NOMO-1 (cell line): ENCODE measurements at regions not wholly inside any gene's neighbourhood (a gene's known extent, or its start where the extent isn't known, plus 50 kb on each side); places are given as distances from the start of the nearest gene placed in this dataset.
A peak's percentile ranks its signal among the peaks of the same experiment; 100 is the strongest.

Experiments
- DNase-seq, 2 experiments: peaks; one replicate each; lab custom pipeline; 2025; ENCODE audit not compliant: unreplicated experiment in 2 of 2; lab: John Stamatoyannopoulos, UW

GRCh38 chr12:11946161-11946560 is 124.6 kb upstream of the BCL2L14 start:
- no peak for DNase-seq

DNA sequence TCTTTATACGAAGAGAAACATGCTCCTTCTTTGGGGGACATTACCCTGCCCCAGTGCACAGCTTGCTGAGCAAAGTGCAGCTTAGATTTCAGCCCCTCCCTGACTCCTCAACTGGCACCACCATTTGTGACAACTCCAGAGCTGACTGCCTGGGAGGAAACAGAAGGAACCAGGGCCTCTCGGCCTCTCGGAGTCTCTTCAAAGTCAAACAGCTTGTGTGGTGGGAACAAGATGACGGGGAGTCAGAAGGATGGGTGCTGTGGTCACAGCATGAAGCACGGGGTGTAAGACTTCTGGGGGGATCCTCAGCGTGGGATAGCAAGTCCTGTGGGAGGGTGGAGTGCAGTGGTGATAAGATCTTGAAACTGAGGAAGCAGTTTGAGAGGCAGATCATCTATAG is 123.5 kb upstream of the BCL2L14 start:
- no peak for DNase-seq

DNA sequence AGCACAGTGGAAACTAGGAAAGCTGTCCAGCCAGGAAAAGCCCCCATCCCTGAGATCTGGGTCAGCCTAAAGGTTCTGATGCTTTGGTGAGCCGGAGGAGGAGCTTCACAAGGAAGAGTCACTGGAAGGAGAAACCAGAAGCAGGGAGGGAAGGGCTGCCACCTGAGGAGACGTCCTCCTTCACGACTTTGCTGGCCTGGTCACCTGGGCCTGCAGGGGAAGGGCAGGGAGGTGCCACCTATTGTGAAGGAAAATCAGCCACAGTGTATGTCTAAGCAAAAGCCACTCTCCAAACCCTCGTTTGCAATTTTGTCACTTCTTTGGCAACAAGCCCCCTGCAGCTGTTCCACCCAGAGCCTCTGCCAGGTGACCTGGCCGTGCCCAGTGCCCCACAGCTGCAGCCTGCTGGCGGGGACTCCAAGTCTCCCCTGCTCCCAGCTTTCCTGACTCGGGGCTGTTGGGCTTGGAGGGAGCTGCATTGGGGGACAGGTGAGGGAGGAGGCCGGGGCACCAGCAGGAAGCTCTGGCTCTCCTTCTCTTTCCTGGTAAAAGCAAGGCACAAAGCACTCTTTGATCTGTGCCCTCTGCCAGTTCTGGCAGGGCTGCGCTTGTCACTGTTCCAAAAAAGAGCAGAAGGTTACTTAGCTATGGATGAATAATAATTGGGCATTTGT is 120.9 kb upstream of the BCL2L14 start:
- no peak for DNase-seq

- no peak for DNase-seq
Measured at GRCh38 chr12:11951209-11951608, 119.5 kb upstream of the BCL2L14 start.

DNA sequence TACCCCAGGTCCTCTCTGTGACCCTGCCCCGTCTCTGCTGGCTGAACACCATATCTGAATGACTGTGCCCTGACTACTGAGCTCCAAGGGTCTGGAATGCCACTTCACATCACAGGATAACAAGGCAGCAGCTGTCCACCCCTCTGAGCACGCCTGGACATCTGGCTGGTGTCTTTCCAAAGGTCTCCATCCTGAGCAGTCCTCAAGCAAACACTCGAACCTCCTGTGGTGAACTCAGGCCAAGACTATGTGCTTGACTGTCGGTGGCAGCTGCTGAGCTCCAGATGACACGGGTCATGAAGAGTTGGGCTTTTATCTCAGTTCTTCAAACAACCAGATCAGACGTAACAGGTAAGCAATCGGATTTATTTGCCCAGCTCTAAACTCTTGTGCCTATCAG is 117.2 kb upstream of the BCL2L14 start:
- DNase-seq: no peak

DNA sequence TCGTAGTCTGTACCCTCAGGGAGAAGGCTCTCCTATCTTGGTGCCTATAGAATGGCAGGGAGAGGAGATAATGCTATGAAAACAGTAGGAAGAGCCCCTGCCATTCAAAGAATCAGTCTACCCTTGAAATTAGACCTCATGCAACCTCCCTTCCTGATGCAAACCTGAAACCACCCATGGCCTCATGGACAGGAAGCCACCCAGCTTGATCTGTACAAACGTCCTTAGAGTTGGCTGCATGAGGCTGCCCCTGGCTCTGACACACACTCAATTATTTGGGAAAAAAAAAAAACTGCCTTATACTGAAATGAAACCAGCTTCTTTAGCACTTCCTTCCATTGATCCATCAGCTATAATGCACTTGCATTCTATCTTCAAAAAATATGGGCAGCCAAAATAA is 116.6 kb upstream of the BCL2L14 start:
- DNase-seq: peak; percentile 1 to 40

- no peak for DNase-seq
Measured at GRCh38 chr12:11958221-11959091, 112.3 kb upstream of the BCL2L14 start.

- no peak for DNase-seq
Measured at GRCh38 chr12:11959117-11959823, 111.5 kb upstream of the BCL2L14 start.

DNA sequence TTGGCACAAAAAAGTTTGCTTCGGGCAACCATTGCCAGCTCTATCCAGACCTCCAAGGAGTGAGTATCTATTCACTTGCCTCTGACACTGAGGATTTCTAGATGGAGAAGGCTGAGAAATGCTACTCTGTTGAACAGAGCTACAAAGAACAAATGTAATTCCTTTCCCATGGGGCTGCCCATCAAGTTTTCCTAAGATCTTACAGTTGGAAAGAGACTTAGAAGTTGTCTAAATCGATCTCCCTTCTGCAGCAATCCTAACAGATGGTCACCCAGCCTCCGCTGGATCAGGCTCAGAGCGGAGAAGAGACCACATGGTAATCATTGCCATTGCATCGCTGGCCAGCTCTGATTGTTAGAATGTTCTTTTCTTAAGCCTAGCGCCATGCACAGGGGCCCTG is 110.1 kb upstream of the BCL2L14 start:
- no peak for DNase-seq

DNA sequence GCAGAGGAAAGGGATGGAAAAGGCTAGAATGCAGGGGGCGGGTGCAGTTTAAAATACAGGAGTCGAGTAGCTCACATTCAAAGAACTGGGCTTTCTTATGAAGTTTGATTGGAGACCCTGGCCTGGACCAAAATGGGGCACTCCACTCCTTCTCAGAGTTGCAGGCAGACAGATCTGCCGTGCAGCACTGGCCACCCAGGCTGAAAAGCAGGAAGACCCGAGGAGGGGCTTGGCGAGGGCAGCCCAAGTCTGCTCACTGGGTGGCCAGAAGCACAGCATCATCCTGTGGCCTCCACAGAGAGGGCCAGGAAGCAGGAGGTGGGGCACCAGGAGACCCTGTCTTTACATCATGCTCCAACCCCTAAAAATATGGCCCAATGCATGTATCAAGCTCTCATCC is 109.1 kb upstream of the BCL2L14 start:
- no peak for DNase-seq

DNA sequence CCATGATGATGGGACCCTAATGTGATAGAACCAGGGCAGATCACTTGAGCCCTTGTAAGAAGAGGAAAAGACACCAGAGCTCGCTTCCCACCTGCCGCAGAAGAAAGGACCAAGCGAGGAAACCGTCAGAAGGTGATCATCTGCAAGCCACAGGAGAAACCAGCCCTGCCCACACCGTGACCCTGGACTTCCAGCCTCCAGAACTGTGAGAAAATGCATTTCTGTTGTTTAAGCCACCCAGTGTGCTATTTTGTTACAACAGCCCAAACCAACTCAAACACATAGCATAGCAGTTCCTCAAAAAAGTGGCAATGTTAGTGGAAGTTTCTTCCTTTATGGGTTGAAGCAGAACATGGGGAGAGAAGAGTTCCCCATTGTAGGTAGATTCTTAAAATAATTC is 107.9 kb upstream of the BCL2L14 start:
- DNase-seq: peak; percentile 6 to 20

DNA sequence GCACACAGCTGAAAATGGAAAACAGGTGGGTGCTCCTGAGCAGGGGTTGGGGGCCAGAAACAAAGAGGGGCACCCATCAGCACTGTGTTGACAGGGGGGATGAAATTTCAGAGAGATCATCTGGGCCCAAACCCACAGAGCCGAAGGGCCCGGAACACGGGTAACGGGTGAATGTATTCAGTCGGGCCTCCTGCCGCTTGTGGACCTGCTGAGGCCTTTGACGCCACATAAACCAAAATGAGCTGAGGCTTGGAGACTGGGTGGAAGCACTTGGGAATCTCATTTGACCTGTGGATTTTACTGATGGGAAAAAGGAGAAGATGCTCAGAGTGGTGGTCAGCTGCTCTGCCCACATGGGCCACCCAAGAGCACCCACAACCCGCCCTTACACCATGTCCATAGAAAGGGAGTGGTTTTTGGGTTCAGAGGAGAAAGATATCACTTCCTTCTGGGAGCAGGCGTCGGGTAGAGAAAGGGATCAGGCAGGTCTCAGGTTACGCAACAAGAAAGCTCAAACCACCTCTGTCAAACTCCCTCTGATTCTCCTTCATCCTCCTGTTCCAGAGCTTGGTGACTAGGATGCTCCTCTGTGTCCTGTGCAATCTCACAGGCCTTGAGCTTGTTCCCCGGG is 106.8 kb upstream of the BCL2L14 start:
- DNase-seq: no peak

GRCh38 chr12:11965258-11965910 is 105.4 kb upstream of the BCL2L14 start:
- DNase-seq: no peak

GRCh38 chr12:11967376-11968047 is 103.2 kb upstream of the BCL2L14 start:
- no peak for DNase-seq

DNA sequence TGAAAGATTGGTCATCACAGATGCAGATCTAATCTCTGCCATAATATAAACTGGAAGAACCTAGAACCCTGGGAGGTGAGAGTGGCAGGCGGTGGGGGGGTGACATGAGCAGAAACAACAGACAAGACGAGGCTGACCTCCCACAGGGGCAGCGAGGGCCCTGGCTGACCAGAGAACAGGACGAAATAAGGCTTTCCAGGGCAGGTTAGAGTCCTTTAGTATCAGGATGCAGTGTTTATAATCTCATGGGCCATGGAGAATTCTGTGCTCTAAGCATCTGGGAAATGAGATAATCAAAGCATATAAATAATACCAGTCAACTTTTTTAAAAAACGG is 102.7 kb upstream of the BCL2L14 start:
- DNase-seq: no peak

- no peak for DNase-seq
Measured at GRCh38 chr12:11968516-11968915, 102.2 kb upstream of the BCL2L14 start.

GRCh38 chr12:11969437-11970154 is 101.1 kb upstream of the BCL2L14 start:
- no peak for DNase-seq

DNA sequence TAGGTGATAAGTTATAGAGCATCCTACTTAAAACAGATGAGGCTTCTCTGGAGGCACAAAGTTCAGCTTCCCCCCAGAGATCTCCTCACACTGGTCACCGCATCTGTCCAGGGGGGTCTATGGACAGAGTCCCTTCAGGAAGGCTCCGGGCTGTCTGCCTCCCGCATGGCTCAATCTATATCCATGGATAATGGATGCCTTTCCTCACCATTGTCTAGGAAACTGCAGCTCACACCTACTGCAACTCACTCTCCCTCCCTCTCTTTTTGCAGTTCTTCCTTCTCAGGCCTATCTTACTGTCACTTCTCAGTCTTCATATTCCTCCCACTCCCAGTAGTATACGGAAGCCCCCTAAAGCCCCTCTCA is 100.6 kb upstream of the BCL2L14 start:
- DNase-seq: no peak

DNA sequence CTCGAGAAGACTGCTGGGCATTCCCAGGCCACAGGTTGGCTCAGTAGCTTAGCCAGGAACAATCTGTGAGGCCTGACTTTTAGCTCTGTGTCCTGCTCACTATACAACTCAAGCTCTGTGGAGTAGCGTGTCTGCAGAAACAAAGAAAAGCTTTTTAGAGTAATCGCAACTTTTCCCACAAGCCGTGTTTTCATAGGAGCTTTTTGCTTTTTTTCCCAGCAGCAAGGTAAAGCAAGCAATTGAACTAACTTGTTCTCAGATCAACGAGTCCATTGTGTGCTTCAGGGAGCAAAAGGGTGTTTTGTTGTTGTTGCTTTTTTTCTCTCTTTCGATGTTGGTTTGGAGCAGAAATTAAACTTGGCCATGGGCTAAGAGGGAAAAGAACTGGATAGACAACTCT is 97.3 kb upstream of the BCL2L14 start:
- DNase-seq: no peak

- DNase-seq: no peak
Measured at GRCh38 chr12:11976005-11976404, 94.7 kb upstream of the BCL2L14 start.
